ENCODE measurements at regions not wholly inside any gene's neighbourhood (a gene's known extent, or its start where the extent isn't known, plus 50 kb on each side); places are given as distances from the start of the nearest gene placed in this dataset.
A peak's percentile ranks its signal among the peaks of the same experiment; 100 is the strongest.
"Not testable (repeated sequence)": the region's sequence is repeated elsewhere in the genome, so short reads cannot be mapped to it uniquely, and the experiment has no call there.

DNA sequence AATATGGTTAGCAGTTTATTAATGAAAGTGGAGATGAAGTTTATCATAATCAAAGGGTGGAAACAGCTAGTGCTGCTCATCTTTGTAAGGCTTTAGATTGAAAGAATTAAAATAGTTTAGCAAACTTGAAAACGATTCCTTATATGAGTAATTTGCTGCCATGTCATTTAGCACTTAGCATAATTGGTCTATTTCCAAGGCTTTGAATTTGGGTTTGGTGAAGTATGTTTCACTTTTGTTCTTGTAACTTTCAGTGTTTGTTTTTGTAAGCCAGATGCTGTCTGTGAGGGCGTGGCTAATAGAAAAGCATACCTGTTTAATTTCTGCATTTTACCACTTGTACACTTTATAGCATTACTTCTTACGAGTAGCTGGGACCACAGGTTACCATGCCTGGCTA, 109.5 kb downstream of the LAT start:
- not testable (repeated sequence) for H3K27me3 ChIP-seq; H3K4me3 ChIP-seq; H3K36me3 ChIP-seq; H3K9me3 ChIP-seq; DNase-seq (ENCODE audit: low spot score in 2 of 2); H3K4me1 ChIP-seq; H3K27ac ChIP-seq
- WGBS: 32% methylated on average over 3 of the region's 3 CpGs

DNA sequence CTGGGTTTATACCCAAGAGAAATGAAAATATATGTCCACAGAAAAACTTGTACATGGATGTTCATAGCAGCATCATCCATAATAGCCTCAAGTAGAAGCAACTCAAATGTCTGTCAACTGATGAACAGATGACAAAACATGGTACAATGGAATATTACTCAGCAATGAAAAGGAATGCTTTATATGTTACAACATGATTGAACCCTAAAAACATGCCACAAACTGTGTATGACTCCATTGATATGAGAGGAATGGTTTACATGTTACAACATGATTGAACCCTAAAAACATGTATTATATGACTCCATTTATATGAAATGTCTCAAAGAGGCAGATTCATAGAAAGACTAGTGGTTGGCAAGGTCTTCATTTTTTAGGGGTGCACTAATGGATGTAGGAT, 104.8 kb downstream of the LAT start:
- not testable (repeated sequence) for H3K36me3 ChIP-seq; H3K4me3 ChIP-seq; DNase-seq (ENCODE audit: low spot score in 2 of 2); H3K9me3 ChIP-seq; H3K4me1 ChIP-seq; H3K27ac ChIP-seq; H3K27me3 ChIP-seq

DNA sequence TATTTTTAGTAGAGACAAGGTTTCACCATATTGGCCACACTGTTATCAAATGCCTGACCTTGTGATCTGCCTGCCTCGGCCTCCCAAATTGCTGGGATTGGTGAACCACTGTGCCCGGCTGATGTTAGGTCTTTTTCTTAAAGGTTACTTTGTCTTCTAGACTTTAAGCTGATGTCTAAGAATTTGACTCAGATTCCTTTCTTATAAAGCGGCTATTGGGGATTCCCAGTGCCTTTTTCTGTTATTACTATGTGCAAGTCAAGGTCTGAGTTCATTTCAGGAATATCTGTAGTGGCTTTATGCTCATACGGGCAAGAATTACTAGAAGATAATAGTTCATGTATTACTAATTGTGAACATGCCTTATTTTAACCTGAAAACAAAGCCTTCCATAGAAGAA, 102.8 kb downstream of the LAT start:
- DNase-seq (ENCODE audit: low spot score in 2 of 2): not testable (repeated sequence)
- WGBS: 85% methylated on average over 4 of the region's 4 CpGs

DNA sequence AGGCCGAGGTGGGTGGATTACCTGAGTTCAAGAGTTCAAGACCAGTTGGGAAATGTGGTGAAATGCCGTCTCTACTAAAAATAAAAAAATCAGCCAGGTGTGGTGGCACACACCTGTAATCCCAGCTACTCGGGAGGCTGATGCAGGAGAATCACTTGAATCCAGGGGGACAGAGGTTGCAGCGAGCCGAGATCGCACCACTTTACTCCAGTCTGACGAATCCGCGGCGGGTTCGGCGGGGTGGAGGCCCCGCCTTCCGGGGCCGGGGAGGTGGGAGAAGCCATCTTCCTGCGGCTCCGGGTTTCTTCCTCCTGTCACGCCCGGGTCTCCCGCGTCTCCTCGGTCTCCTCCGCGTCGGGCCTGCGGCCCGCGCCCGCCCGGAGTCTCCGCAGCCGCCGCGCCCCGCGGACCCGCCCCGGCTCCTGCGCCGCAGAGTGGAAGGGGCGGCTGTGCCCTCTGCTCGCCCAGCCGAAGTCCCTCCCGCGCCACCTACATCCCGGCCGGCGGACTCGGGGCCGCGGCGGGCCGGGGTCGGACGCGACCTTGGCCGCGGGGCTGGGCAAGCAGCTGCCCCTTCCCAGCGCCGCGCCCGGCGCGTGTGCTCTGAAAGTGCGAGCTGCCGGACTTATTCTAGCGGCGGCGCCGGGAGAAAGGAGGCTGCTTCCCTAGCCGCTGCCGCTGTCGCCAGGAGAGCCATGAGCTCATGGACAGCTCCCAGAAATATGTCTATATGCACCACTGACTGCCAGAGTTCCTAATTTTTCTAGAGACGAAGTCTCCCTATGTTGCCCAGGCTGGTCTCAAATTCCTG, 97.2 kb downstream of the LAT start:
- not testable (repeated sequence) for H3K4me1 ChIP-seq; H3K27me3 ChIP-seq; H3K36me3 ChIP-seq; DNase-seq (ENCODE audit: low spot score in 2 of 2); H3K9me3 ChIP-seq; H3K27ac ChIP-seq
- WGBS: 13% methylated on average over 5 of the region's 74 CpGs
- H3K4me3 ChIP-seq: peak overlapping the region; percentile 46

More for the DNA sequence above, 102.8 kb downstream of the LAT start:
- not testable (repeated sequence) for H3K27me3 ChIP-seq, H3K9me3 ChIP-seq, H3K4me1 ChIP-seq, H3K36me3 ChIP-seq, H3K27ac ChIP-seq, H3K4me3 ChIP-seq

DNA sequence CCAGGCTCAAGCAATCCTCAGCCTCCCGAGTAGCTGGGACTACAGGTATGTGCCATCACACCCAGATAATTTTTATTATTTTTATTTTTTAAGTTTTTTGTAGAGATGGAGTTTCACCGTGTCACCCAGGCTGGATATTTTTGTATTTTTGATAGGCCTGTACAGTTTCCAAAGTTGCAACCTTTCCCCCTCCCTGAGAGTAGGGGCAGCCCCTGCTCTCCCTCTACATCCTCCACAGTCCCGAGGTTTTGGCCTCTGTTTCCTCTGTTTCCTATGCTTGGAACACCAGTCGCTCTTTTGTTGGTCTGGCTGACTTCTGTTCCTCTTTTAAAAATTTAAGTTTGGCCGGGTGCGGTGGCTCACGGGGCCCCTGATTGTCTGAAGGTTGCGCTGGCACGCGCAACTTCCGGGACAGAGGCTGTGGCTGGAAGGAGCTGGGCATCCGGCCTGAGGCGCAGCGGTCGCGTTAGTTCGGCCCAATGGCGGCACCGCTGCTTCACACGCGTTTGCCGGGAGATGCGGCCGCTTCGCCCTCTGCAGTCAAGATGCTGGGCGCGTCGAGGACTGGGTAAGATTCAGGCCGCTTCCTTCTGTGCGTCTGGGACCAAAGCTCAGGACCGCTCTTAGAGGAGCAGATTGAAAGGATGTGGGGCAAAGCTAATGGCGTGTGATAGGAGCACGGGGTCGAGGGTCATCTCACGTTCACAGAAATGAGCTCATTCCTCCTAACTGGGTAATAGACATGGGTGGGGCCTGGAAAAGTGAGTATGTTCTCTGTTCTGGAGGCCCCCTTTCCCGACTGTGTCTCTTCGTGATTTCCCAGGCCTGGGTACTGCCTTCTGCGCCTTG, 89.9 kb downstream of the LAT start:
- peak overlapping the region; percentile 43 for H3K4me3 ChIP-seq
- peak; percentile 55 to 78 for DNase-seq (ENCODE audit: low spot score in 2 of 2)
- peak overlapping the region; percentile 72 for H3K27ac ChIP-seq
- 27% methylated on average over 34 of the region's 38 CpGs for WGBS
- H3K27me3 ChIP-seq, H3K9me3 ChIP-seq, H3K4me1 ChIP-seq, H3K36me3 ChIP-seq: not testable (repeated sequence)
- TF ChIP-seq POLR2A (IDR thresholded peaks at IDR 0.05): peak in 1 of 2 donors; percentile 32

DNA sequence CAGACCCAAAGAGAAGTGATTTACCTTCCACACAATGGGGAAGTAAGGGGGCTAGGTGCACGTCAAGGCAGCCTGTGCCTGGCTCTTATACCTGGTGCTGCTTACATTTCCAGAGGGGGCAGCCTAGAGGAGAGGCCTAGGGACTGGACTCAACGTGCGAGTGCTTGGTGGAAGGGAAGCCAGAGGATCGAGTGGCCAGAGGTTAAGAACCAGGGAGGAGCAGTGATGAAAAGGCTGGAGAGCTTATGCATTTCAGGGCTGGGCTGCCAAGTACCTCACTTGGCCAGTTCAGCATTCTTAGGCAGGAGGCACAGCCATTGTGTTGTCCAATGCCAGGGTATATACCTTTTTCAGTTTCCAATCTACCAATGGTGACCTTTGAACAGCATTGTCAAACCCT, 77.4 kb downstream of the LAT start:
- H3K9me3 ChIP-seq; H3K4me1 ChIP-seq; H3K36me3 ChIP-seq; H3K27ac ChIP-seq; H3K27me3 ChIP-seq; DNase-seq (ENCODE audit: low spot score in 2 of 2); H3K4me3 ChIP-seq: not testable (repeated sequence)
- no CpG with 5 or more reads among the region's 4 CpGs for WGBS

DNA sequence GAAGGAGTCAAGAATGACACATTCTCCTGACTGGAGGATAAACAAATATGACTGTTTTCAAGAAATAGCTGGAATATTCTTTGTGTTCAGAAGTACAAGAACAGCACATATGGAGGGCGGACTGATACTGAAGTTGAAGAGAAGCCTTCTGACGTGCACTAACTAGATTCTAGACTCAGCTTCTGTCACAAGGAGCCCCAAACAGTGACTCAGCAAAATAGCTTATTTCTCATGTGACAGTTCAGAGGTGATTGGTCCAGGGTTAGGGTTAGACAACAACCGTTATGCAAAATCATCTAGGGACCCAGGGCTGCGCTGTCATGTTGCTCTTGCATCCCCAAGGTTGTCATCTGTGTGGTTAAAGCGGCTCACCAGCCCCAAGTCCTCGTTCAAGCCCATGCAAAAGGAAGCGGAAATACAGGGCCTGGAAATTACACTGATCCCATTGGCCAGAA, 76.6 kb downstream of the LAT start:
- no CpG with 5 or more reads among the region's 7 CpGs for WGBS
- not testable (repeated sequence) for DNase-seq (ENCODE audit: low spot score in 2 of 2)

DNA sequence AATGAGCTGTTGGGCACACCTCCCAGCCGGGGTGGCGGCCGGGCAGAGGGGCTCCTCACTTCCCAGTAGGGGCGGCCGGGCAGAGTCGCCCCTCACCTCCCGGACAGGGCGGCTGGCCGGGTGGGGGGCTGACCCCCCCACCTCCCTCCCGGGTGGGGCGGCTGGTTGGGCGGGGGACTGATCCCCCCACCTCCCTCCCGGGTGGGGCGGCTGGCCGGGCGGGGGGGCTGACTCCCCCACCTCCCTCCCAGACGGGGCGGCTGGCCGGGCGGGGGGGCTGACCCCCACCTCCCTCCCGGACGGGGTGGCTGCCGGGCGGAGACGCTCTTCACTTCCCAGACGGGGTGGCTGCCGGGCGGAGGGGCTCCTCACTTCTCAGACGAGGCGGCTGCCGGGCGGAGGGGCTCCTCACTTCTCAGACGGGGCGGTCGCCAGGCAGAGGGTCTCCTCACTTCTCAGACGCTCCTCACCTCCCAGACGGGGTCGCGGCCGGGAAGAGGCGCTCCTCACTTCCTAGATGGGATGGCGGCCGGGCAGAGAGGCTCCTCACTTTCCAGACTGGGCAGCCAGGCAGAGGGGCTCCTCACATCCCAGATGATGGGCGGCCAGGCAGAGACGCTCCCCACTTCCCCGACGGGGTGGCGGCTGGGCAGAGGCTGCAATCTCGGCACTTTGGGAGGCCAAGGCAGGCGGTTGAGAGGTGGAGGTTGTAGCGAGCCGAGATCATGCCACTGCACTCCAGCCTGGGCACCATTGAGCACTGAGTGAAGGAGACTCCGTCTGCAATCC, 75.4 kb downstream of the LAT start:
- H3K9me3 ChIP-seq; H3K4me1 ChIP-seq; H3K27me3 ChIP-seq; H3K27ac ChIP-seq; H3K4me3 ChIP-seq; DNase-seq (ENCODE audit: low spot score in 2 of 2); H3K36me3 ChIP-seq: not testable (repeated sequence)
- WGBS: no CpG with 5 or more reads among the region's 53 CpGs

More for the DNA sequence above, 76.6 kb downstream of the LAT start:
- H3K27ac ChIP-seq, H3K9me3 ChIP-seq, H3K36me3 ChIP-seq, H3K4me3 ChIP-seq, H3K27me3 ChIP-seq, H3K4me1 ChIP-seq: not testable (repeated sequence)

DNA sequence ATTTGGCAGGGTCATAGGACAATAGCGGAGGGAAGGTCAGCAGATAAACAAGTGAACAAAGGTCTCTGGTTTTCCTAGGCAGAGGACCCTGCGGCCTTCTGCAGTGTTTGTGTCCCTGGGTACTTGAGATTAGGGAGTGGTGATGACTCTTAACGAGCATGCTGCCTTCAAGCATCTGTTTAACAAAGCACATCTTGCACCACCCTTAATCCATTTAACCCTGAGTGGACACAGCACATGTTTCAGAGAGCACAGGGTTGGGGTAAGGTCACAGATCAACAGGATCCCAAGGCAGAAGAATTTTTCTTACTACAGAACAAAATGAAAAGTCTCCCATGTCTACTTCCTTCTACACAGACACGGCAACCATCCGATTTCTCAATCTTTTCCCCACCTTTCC, 74.7 kb downstream of the LAT start:
- not testable (repeated sequence) for H3K27me3 ChIP-seq; H3K9me3 ChIP-seq; H3K27ac ChIP-seq; H3K4me1 ChIP-seq; H3K4me3 ChIP-seq; DNase-seq (ENCODE audit: low spot score in 2 of 2); H3K36me3 ChIP-seq
- no CpG with 5 or more reads among the region's 5 CpGs for whole genome bisulfite sequencing

Data from suprapubic skin (tissue), 4 donors.